ENCODE measurements at regions not wholly inside any gene's neighbourhood (a gene's known extent, or its start where the extent isn't known, plus 50 kb on each side); places are given as distances from the start of the nearest gene placed in this dataset.
"Not testable (repeated sequence)": the region's sequence is repeated elsewhere in the genome, so short reads cannot be mapped to it uniquely, and the experiment has no call there.

DNA sequence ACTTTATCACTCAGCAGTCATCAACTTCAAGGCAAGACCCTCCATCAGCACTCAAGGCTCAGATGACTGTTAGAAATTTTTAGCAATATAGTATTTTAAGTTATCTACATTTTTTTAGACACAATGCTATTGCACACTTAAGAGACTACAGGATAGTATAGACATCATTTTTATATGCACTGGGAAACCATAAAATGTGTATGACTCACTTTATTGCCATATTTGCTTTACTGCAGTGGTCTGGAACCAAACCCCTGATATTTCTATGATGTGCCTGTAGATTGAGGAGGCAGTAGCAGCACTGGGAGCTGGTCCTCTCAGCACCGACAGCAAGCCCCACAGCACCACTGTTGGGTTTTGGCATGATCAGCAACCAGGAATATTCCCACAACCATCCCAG is 264.8 kb upstream of the HNRNPA3 start:
- no peak for DNase-seq

DNA sequence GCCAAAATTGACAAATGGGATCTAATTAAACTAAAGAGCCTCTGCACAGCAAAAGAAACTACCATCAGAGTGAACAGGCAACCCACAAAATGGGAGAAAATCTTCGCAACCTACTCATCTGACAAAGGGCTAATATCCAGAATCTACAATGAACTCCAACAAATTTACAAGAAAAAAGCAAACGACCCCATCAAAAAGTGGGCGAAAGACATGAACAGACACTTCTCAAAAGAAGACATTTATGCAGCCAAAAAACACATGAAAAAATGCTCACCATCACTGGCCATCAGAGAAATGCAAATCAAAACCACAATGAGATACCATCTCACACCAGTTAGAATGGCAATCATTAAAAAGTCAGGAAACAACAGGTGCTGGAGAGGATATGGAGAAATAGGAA is 261.4 kb upstream of the HNRNPA3 start:
- DNase-seq: not testable (repeated sequence)

DNA sequence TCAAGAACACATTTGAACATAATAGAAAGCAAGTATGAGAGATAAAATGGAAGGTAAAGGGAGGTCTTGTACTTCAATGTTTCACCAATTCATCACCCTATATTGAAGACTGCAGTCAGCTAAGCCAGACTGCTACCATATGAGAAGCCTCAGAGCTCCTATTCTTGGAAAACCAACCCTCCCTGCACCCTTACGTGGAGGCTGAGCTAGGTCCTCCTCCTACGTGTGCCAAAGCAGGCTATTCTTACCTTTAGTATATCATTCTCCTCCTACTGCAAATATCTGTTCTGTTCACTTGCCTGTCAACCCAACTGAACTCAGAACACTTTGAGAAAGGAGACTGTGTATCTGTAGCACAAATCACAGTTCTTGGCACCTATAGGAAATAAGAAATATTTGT is 255.8 kb upstream of the HNRNPA3 start:
- DNase-seq: no peak

DNA sequence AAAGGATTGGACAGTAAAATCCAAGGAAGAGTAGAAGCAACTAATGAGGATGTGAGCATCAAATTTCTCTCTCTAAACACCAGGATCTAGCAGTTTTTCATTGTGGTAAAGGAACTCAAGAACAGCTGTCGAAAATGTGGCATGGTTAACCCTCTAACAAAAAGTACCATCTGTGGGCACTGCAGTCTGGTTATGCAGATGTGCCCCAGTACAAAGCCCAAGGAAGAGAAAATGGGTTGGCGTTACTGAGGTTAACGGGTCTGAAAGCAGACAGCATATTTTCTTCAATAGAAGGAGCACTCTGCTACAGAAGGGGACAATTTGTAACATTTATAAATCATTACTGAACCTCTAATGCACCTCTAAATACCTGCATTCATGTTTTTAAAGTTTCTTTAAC is 253.0 kb upstream of the HNRNPA3 start:
- DNase-seq: no peak

DNA sequence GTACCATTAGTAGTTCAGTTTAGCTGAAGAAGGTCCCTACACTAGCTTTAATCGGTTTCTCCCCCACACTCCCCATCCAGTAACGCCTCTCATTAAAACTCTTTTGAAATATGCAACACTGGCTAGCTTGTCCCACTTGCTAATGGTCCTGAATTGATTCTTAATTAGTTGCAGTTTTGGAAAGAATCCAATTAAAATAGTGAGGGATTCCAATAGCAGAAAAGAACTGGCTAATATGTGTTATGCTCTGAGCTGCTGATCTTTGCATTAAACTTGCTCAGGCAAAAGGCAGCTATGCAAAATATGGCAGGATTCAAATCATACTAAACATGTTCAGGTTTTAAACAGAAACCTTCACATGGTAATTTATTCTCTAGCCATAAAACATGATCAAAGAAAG is 252.5 kb upstream of the HNRNPA3 start:
- no peak for DNase-seq

DNA sequence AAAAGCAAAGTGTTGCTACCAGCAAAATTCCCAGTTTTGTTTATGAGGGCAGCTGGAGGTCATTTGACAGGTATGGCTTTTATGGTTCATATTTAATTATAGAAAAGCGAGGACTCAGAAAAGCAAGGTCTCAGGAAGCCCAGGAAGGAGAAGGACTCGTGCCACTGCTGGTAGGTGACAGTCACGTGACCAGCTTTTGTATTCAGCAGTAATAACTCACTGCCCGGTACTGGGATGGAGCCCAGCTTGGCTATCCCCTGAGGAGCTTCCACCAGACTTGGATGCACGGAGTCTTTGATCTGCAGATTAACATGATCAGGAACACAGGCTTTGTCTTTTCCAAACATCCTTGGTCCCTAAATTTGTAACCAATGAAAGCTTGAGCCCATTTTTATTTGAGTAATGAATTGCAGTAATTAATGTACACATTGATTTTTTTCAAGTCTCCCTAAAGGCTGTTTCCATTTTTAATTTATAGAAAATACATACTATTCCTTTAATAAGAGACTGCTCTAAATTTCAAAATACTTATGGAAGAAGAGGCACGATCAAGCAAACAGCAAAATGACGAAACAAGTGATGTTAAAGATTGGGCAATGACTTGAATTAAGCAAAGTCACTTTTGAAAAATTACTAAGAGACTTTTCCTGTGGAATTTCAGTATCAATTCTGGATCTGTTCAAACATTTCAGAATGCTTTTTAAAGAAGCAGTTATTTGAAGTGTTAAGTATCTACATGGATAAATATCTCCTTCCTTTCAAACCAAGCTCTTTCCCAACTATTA is 251.7 kb upstream of the HNRNPA3 start:
- no peak for DNase-seq

DNA sequence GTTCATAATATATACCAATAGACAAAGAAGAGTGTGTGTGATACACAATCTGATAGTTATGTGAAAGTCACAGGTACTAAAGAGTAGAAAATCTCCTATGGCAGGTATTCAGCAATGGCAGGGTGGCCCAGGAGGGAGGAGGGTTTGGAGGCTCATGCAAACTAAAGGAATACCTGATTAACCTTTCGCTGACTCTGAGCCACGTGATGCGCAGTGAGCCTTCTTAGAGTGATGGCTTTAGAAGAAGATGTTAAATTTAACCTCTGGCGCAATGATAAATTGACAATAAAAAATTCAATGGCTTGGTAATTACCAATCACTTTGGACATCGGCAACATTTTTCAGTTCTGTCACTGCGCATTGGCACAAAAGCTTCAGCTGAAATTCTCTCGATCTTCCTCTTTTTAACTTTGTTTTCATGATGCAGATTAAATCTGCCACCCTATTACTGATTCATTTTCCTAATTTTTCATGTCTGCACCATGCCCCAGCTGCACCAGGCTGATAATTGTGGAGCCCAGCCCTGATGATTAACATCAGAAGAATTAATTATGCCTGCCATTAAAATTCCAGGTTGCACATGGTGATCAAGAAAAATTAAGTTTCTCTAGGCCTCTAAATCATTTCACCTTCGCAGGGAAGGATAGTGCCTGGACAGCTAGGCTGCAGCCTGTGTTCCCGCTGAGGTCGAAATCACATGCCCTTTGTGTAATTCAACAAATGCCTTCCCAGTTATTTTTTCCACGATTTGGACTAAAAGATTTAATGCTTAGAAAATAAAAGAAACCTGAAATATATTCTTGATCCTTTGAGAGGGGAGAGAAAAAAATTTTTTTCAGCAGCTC is 250.6 kb upstream of the HNRNPA3 start:
- no peak for DNase-seq

DNA sequence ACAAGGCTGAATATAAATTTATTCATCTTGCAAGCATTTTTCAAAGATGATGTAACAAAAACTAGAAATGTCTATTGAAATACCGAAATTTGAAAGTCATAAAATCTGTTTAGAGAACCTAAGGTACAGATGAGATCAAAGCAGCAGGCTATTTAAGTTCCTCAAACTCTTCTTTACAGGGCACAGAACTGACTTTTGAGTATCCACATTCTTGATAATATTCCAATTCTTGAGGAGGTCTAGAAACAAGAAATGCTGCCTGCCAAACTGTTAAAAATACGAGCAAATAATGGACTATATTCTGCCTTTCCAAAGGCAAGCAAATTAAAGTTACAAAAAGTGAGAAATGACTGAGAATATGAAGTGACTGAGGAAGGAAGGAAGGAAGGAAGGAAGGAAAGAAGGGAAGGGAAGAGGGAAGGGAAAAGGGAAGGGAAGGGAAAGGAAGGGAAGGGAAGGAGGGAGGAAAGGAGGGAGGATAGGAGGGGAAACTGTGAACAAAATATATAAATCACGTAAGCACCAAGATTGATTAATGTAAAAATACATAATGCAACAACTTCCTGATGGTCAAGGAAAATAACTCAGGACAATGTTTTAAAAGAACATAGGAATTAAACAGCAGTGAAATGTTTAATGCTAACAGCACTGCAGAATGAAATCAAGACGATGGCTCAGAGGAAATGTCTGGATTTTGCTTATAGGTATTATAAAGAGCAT is 248.9 kb upstream of the HNRNPA3 start:
- no peak for DNase-seq

DNA sequence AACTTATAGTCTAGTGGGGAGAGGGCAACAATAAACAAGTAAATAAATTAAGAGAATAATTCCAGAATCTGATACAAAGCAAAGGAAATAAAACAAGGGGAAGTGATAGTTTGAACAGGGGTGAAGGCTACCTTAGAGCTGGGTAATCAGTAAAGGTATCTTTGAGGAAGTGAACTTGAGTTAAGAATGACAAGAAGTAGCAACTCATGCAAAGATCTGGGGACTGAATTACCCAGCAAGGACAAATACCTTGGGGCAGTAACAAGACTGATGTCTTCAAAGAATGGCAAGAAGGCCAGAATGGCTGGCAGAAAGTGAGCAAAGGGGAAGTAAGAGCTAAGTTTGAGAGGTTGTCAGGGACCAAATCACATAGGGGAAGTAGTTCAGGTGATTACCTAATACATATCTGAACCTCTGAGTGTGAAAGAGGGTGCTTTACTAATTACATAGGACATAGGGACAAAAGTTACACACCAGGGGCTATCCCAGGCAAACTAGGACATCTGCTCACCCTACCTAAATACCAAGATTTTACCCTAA is 244.6 kb upstream of the HNRNPA3 start:
- no peak for DNase-seq

DNA sequence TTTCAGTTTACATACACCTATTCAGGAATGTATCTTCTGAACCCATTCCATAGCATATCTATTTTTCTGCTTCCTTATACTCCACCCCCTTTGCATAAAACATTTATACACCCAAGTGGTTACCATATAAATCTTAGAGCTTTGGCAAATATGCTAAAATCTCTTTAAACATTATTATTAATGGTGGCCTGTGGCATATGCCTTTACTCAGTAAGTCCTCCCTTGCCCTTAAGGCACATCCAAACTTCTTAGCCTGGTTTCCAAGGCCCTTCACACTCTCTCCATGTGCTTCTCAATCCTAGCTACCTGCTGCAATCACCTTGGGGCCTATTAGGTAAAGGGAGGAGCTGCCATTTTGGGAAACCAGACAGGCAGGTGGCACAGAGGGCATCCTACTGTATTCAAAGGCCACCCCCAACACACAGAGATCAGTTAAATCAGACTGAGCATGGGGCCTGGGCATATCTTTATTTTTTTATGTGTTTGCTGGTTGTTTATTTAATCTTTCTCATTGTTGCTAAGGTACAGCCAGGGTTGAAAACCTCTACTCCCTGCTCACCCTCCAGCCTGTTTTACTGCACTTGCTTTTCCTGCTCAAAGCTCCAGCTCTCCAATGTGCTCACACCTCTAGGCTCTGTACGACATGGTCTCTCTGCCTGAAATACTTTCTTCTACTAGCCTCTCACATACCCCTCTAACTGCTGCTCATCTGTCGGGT is 242.8 kb upstream of the HNRNPA3 start:
- DNase-seq: no peak

DNA sequence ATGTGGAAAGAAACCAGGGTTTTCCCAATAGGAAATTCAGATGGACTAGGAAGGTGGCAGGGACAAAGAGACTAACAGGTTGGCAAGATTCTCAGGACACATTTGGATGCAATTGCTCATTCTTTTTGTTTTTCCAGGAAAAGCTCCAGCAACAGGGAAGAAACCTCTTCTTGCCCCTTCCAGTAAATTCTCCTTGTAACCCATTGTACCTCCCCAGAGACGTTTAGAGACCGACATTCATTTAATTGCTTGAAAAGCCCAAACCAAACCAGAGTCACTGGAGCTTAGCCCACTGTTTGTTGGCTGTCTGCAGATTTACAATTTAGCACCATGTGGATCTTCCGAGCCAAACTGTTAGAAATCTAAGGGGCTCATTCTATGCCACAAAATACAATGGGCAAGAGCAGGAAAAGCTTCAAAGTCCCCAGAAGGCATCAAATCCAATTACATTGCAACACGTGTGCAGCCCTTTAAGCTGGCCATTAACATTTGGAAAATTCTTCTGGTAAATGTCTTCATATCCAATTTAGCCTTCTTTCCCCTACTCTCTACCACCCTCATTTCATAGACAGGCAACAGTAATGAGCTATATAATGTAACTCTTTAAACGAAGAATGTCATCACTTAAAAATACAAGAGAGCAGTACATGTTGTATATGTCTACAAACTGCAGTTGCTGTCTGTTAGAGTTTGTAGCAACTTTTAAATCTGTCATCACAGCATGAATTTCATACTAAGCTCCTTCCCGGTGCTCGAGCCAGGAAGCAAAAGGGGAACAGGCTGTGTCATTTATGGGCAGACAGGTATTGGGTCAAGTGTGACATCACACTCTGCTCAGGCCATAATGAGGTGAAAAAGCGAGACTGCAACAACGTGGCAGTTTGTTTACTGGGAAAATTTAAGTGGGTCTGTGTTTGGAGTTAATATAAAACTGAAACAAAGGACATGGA is 235.6 kb upstream of the HNRNPA3 start:
- no peak for DNase-seq

DNA sequence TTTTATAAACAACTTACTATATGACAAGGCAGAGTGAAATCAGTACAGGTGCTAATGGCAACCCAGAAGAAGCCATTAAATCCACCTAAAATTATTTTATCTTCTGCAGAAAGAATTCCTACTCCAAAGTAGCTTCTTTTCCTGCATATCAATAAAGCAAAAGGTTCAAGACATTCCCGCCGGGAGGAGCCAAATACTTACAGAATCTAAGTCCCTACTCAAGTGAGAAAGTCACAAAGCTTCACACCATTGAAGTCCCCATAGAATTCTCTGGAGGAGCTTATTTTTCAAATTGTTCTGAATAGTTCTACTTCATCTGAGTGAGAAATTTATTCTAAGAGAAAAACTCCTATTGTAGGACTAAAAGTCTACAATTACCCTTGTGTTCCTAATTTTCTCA is 233.7 kb upstream of the HNRNPA3 start:
- DNase-seq: no peak

DNA sequence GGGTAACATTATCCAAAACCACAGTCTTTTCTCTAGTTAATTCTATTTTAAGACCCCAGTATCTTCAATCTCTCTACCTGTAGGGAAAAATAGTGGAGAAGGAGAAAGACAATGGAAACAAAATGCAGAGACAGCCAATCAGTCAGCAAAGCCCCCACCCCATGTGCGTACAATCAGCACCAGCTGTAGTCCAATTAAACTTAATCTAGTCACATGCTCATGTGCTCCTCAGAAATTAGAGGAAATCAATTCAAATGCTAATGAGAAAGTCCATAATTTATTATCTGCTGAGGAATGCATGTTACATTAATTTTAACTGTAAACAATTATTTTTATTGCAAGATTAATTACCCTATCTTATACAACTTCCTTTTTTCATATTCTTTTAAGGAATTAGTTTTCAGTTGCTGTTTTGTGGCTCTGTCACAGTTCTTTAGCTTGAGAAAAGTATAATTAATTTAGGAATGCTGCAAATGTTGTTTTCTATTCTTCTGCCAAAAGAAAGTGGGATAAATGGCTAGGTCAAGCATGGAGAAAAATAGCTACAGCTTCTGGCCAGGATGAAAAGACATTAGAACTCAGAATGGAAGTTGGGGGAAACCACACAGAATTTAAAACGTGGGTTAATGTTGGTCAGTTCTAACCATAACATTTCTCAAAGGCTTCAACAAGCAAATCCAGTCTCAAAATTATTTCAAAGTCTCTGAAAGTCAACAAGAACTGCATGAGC is 232.4 kb upstream of the HNRNPA3 start:
- no peak for DNase-seq

DNA sequence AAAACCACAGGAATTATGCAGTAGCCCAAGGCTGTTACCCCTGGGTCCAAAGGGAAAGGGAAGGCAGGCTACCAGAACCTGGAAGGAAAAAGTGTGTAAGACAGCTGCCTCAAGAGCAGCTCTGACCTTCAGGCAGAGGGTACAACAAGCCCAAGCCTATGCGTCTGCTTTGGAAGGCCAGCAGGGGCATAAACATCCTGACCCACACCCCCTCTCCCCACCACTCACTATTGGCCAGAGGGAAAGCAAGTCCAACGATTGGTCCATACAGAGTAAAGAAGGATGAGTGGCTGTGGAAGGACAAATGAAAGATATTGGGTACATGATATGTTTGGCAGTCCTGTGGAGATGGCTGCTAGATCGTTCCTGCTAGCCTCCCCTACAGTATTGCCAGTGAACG is 227.6 kb upstream of the HNRNPA3 start:
- no peak for DNase-seq

DNA sequence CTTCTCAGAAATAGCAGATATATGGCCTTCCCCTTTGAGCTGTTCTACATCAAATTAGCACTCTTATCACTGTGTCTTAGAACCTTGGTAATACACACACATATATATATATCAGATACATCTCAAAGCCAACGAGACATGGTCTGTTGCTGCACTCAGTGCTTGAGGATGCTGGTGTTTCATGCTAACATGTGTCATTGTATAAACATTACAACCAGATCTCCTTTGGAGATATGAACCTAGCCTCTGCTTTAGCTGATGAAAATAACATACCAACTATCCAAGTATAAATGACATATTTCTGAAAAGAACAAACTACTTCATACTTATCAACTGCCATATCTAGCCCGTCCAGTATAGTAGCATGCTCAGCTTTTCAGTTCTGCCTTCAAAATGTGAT is 226.7 kb upstream of the HNRNPA3 start:
- DNase-seq: no peak

DNA sequence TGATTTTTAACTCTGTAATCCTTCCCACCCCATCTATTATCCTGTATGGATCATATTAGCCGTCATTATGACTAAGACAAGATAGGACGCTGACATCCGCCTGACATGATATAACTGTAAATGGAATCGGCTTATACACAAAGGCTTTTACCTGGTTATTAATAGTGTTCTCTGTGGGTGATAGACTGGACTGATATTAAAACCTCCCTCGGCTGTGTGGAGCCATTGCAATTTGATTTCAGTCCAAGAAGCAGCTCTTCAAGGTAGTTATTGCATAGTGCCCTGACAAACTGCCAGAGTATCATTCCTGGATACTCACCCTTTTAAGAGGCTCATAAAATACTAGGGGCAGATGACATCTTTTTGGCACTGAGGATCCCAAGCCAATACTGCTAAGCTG is 226.1 kb upstream of the HNRNPA3 start:
- no peak for DNase-seq

DNA sequence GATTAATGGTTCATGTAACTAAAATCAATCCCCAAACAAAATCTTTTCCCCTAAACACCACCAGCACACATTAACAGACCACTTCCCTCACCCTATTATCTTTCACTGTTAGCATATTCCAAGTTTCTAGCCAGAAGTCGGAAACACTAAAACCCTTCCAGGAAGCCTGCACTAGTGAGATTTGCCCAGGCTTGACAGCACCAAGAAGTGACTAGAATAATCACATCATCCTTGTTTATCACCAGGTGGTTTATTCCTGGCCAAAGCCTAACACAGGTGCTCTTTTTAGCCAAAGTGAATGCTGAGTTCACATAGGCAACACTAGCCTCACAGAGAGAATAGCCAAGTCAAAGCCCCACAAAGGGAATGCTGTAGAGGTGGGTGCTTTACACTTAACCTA is 221.2 kb upstream of the HNRNPA3 start:
- no peak for DNase-seq

DNA sequence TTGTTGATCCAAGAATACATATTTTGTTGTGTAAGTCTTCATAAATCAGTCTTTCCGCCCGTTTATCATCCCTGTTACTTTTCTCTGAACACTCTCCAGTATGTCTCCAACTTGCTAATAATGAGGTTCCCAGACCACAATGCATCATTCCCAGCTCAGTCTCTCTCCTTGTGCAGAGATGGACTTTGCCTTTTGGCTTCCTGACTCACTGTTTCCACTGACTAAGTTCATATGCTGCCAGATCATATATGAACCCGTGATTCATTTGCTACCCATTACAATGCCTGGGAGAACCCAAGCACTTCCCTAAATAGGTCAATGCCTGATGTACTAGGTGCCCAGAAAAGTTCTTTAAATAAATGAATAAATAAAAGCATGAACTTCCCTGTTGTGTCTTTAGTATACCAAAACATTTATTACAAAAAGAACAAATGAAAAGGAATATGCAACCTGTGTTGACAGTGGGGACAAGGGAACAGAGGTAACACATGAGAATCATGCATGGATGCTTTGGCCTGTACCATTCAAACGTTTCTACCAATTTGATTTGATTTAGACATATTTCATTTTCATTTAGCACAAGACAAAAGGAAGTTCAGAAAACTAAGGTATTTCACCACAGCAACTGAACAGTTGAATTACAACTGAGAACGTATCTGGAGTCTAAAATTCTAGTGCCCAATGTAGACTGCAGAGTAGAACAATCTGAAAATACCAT is 215.4 kb upstream of the HNRNPA3 start:
- DNase-seq: peak; percentile 22

DNA sequence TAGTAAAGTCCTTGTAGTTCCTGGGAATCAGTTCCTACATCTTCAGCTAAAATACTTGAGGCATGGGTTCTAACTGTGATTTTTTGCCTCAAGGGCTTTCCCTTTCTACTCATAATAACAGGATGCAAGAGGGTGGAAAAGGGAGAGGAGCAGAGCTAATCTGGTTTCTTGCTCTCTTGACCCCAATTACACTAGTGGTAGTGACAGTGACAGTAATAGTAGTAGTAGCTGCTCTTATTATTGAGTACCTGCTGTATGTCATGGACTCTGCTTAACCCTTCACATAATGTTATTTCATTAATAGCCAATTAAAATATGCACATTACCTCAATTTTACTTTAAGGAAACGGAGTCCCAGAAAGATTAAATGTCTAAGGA is 214.8 kb upstream of the HNRNPA3 start:
- no peak for DNase-seq

DNA sequence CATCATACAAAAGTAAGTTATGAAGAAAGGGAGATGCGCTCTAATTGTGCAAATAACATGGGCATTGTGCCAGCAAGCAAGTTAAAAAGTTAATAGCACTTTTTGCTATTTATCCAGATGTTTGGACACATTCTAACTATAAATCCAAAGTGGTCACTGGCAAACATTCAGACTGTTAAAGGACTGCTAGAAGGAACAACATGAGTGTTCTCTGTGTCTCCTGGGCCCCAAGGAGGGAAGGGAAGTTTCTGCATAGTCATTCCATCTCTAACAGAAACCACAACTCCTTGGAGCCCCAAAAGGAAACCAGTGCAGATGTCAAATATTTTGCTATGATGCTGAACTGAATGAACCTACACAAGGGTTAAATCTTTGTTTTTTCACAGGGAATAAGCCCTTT is 213.3 kb upstream of the HNRNPA3 start:
- no peak for DNase-seq

All from CD4-positive, alpha-beta T cell treated with Interleukin-15 for 1 hour (primary cell).